Stimulated activated naive CD8-positive, alpha-beta T cell treated with anti-CD3 and anti-CD28 coated beads, Interleukin-15, Interleukin-2, amounts not matched to agents 100 U/mL and 50 U/mL, for 24 hours (primary cell): ENCODE measurements at regions not wholly inside any gene's neighbourhood (a gene's known extent, or its start where the extent isn't known, plus 50 kb on each side); places are given as distances from the start of the nearest gene placed in this dataset.
"Not testable (repeated sequence)": the region's sequence is repeated elsewhere in the genome, so short reads cannot be mapped to it uniquely, and the experiment has no call there.

Source experiments
- ATAC-seq: fragments of 150-1000 bp; cut with Tn5 transposase; one replicate; pipeline ENCODE4 v1.10.0; 2021
- DNase-seq: peaks from one replicate; pipeline ENCODE4 v3.0.0; 2021

GRCh38 chr7:81128011-81128410 is 209.2 kb upstream of the SEMA3C start:
- DNase-seq, result no peak
- no peak for ATAC-seq

GRCh38 chr7:81120803-81121202 is 202.0 kb upstream of the SEMA3C start:
- ATAC-seq (no peak), DNase-seq (no peak)

GRCh38 chr7:81120111-81120510 is 201.3 kb upstream of the SEMA3C start:
- ATAC-seq (no peak), DNase-seq (no peak)

GRCh38 chr7:81114633-81115032 is 195.8 kb upstream of the SEMA3C start:
- DNase-seq, result no peak
- no peak for ATAC-seq

- no peak for ATAC-seq
- no peak for DNase-seq
Measured at GRCh38 chr7:81112731-81113130, 193.9 kb upstream of the SEMA3C start.

GRCh38 chr7:81111781-81112540 is 193.1 kb upstream of the SEMA3C start:
- ATAC-seq (no peak), DNase-seq (no peak)

- ATAC-seq, result no peak
- DNase-seq, result no peak
Measured at GRCh38 chr7:81111358-81111757, 192.5 kb upstream of the SEMA3C start.

- DNase-seq (no peak), ATAC-seq (no peak)
Measured at GRCh38 chr7:81110673-81111072, 191.8 kb upstream of the SEMA3C start.

GRCh38 chr7:81098213-81098612 is 179.4 kb upstream of the SEMA3C start:
- ATAC-seq (no peak), DNase-seq (no peak)

GRCh38 chr7:81094952-81095351 is 176.1 kb upstream of the SEMA3C start:
- ATAC-seq, result no peak
- DNase-seq, result no peak

- DNase-seq (no peak), ATAC-seq (no peak)
Measured at GRCh38 chr7:81081616-81082015, 162.8 kb upstream of the SEMA3C start.

GRCh38 chr7:81080553-81080952 is 161.7 kb upstream of the SEMA3C start:
- DNase-seq, result no peak
- no peak for ATAC-seq

GRCh38 chr7:81079746-81080145 is 160.9 kb upstream of the SEMA3C start:
- no peak for DNase-seq
- no peak for ATAC-seq

- DNase-seq, result no peak
- no peak for ATAC-seq
Measured at GRCh38 chr7:81075150-81075549, 156.3 kb upstream of the SEMA3C start.

- ATAC-seq, result no peak
Measured at GRCh38 chr7:81074406-81074805, 155.6 kb upstream of the SEMA3C start.

GRCh38 chr7:81073931-81074251 is 155.0 kb upstream of the SEMA3C start:
- DNase-seq (no peak), ATAC-seq (no peak)

More at GRCh38 chr7:81074406-81074805, 155.6 kb upstream of the SEMA3C start:
- no peak for DNase-seq

- ATAC-seq (no peak), DNase-seq (no peak)
Measured at GRCh38 chr7:81070956-81071355, 152.1 kb upstream of the SEMA3C start.

- no peak for ATAC-seq
- DNase-seq, result no peak
Measured at GRCh38 chr7:81066797-81067196, 147.9 kb upstream of the SEMA3C start.

GRCh38 chr7:81064426-81064825 is 145.6 kb upstream of the SEMA3C start:
- DNase-seq (no peak), ATAC-seq (no peak)

- DNase-seq (no peak), ATAC-seq (no peak)
Measured at GRCh38 chr7:81062755-81063154, 143.9 kb upstream of the SEMA3C start.

GRCh38 chr7:81057469-81057868 is 138.6 kb upstream of the SEMA3C start:
- not testable (repeated sequence) for DNase-seq, ATAC-seq

- ATAC-seq (no peak), DNase-seq (no peak)
Measured at GRCh38 chr7:81053623-81054022, 134.8 kb upstream of the SEMA3C start.

GRCh38 chr7:81051811-81052413 is 133.1 kb upstream of the SEMA3C start:
- DNase-seq (no peak), ATAC-seq (no peak)

- no peak for ATAC-seq
- DNase-seq, result no peak
Measured at GRCh38 chr7:81045491-81046030, 126.7 kb upstream of the SEMA3C start.
